Activated T-helper 2 cell treated with anti-CD3 and anti-CD28 coated beads, Interferon-gamma antibody, Interleukin-2, Interleukin-4, amounts not matched to agents 10 μg/mL and 5 μg/mL and 100 μg/mL, durations not matched to agents 14 hours and 24 hours and 36 hours (primary cell): ENCODE measurements at regions not wholly inside any gene's neighbourhood (a gene's known extent, or its start where the extent isn't known, plus 50 kb on each side); places are given as distances from the start of the nearest gene placed in this dataset.
"Not testable (repeated sequence)": the region's sequence is repeated elsewhere in the genome, so short reads cannot be mapped to it uniquely, and the experiment has no call there.

ENCODE experiments used
- DNase-seq: peaks from one replicate; pipeline ENCODE4 v3.0.0; 2021; ENCODE audit warnings: low spot score
- H3K27ac Mint-ChIP-seq: one replicate; pipeline ENCODE4 v1.8.0; 2021; ENCODE audit warnings: mixed read lengths
- H3K27me3 Mint-ChIP-seq: one replicate; pipeline ENCODE4 v1.8.0; 2021; ENCODE audit warnings: low read depth, mixed read lengths
- H3K36me3 Mint-ChIP-seq: one replicate; pipeline ENCODE4 v1.8.0; 2021; ENCODE audit warnings: low read depth, mixed read lengths
- H3K4me1 Mint-ChIP-seq: one replicate; pipeline ENCODE4 v1.8.0; 2021; ENCODE audit warnings: low read depth, mixed read lengths
- H3K4me3 Mint-ChIP-seq: one replicate; pipeline ENCODE4 v1.8.0; 2021; ENCODE audit warnings: low read depth, mild to moderate bottlenecking, moderate library complexity, mixed read lengths
- H3K9me3 Mint-ChIP-seq: one replicate; pipeline ENCODE4 v1.8.0; 2021; ENCODE audit warnings: mixed read lengths
- intact Hi-C: fragments of 100-400 bp; cut with micrococcal nuclease; formaldehyde crosslinking; loops from one replicate; pipeline ENCODE4 v1.15.1; 2023

DNA sequence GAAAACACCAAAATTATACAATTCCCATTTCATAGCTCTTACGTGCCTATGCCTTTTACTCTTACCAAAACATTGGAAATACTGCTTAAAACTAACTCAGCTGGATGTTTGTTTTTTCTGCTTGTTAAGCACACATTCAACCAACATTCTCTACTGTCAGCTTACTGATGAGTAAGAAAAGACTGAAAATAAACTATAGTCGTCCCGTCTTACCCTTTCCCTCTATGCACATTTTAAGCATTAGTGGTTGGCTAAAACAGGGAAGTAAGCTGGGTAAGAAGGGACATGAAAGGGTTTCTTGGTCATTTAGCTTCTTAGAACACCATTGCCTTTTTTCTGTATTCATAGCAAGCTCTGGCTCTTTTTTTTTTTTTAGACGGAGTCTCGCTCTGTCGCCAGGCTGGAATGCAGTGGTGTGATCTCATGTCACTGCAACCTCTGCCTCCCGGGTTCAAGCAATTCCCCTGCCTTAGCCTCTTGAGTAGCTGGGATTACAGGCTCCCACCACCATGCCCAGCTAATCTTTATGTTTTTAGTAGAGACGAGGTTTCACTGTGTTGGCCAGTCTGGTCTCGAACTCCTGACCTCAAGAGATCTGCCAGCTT, 232.1 kb upstream of the PCSK5 start:
- H3K4me1 Mint-ChIP-seq, result no peaks in the 10 kb centered on the region
- no peak overlapping the region for H3K4me3 Mint-ChIP-seq
- no peaks in the 10 kb centered on the region for H3K36me3 Mint-ChIP-seq
- no peaks in the 10 kb centered on the region for H3K9me3 Mint-ChIP-seq
- no peak overlapping the region for H3K27ac Mint-ChIP-seq
- no peak for DNase-seq
- H3K27me3 Mint-ChIP-seq, result no peaks in the 10 kb centered on the region
- intact Hi-C loops, result no loop called here

DNA sequence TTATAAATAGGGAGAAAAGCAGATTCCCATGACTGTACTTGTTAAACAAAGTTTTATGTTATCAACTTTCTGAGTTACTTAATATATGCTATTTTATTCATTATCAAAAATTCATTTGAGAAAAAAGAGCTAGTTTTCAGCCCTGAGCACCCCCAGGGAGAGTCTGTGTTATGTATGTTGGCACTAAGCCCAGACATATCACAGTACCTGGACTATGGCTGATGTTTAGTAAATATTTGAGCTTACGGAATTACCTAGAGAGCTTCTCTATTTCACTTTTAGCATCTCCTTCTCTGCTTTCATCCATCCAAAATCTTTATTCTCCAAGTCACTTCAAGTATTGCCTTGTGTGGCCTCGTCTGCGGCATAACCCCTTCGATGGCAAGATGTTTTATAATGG, 225.9 kb upstream of the PCSK5 start:
- H3K27ac Mint-ChIP-seq, result no peak overlapping the region
- H3K27me3 Mint-ChIP-seq, result no peaks in the 10 kb centered on the region
- H3K4me3 Mint-ChIP-seq, result no peak overlapping the region
- intact Hi-C loops, result no loop called here
- no peaks in the 10 kb centered on the region for H3K9me3 Mint-ChIP-seq
- no peaks in the 10 kb centered on the region for H3K4me1 Mint-ChIP-seq
- H3K36me3 Mint-ChIP-seq, result no peaks in the 10 kb centered on the region
- no peak for DNase-seq

GRCh38 chr9:75666856-75667554, 223.5 kb upstream of the PCSK5 start:
- Mint-ChIP-seq H3K4me1 (peaks cover 2% of the 10 kb centered on the region), H3K4me3 (no peak overlapping the region), H3K9me3 (no peaks in the 10 kb centered on the region), H3K27ac (no peak overlapping the region), H3K36me3 (no peaks in the 10 kb centered on the region), H3K27me3 (no peaks in the 10 kb centered on the region)
- intact Hi-C loops, result no loop called here
- DNase-seq, result no peak

DNA sequence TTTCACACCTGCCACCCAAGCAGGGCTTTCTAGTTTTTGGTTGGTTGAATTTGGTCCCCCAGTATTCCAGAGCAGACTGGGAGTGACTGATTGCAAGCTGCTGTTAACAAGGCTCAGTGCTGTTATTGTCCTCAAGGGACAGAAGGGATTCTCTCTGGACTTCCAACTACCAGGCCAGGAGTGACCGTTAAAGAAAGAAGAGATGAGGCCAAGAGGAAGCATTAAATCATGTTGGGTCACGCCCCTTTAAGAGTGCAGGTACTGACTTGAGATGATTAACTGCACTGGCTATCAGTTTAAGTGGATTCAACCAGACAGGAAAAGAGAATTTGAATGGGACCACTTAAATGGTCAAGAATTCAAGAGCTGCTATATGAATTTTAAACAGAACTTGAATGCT, 220.8 kb upstream of the PCSK5 start:
- no peak overlapping the region for H3K4me3 Mint-ChIP-seq
- H3K27me3 Mint-ChIP-seq, result no peaks in the 10 kb centered on the region
- DNase-seq, result no peak
- no peak overlapping the region for H3K27ac Mint-ChIP-seq
- H3K9me3 Mint-ChIP-seq, result no peaks in the 10 kb centered on the region
- H3K4me1 Mint-ChIP-seq, result peaks cover 4% of the 10 kb centered on the region
- intact Hi-C loops, result no loop called here
- H3K36me3 Mint-ChIP-seq, result no peaks in the 10 kb centered on the region

- H3K27me3 Mint-ChIP-seq, result no peaks in the 10 kb centered on the region
- H3K9me3 Mint-ChIP-seq, result no peaks in the 10 kb centered on the region
- H3K36me3 Mint-ChIP-seq, result no peaks in the 10 kb centered on the region
- H3K27ac Mint-ChIP-seq, result no peak overlapping the region
- intact Hi-C loops, result no loop called here
- peaks cover 4% of the 10 kb centered on the region for H3K4me1 Mint-ChIP-seq
- no peak for DNase-seq
- H3K4me3 Mint-ChIP-seq, result no peak overlapping the region
Observed at GRCh38 chr9:75671354-75671753, 219.1 kb upstream of the PCSK5 start.

- H3K27me3 Mint-ChIP-seq, result no peaks in the 10 kb centered on the region
Observed at GRCh38 chr9:75672478-75672877, 218.0 kb upstream of the PCSK5 start.

GRCh38 chr9:75683591-75683990, 206.9 kb upstream of the PCSK5 start:
- no peaks in the 10 kb centered on the region for H3K27me3 Mint-ChIP-seq
- intact Hi-C loops, result no loop called here
- no peak overlapping the region for H3K4me3 Mint-ChIP-seq
- no peaks in the 10 kb centered on the region for H3K9me3 Mint-ChIP-seq
- DNase-seq, result no peak
- H3K4me1 Mint-ChIP-seq, result no peaks in the 10 kb centered on the region
- no peak overlapping the region for H3K27ac Mint-ChIP-seq
- no peaks in the 10 kb centered on the region for H3K36me3 Mint-ChIP-seq

More at GRCh38 chr9:75672478-75672877, 218.0 kb upstream of the PCSK5 start:
- Mint-ChIP-seq H3K9me3 (no peaks in the 10 kb centered on the region), H3K27ac (no peak overlapping the region), H3K4me3 (no peak overlapping the region), H3K36me3 (no peaks in the 10 kb centered on the region), H3K4me1 (peaks cover 4% of the 10 kb centered on the region)
- intact Hi-C loops, result no loop called here
- no peak for DNase-seq

DNA sequence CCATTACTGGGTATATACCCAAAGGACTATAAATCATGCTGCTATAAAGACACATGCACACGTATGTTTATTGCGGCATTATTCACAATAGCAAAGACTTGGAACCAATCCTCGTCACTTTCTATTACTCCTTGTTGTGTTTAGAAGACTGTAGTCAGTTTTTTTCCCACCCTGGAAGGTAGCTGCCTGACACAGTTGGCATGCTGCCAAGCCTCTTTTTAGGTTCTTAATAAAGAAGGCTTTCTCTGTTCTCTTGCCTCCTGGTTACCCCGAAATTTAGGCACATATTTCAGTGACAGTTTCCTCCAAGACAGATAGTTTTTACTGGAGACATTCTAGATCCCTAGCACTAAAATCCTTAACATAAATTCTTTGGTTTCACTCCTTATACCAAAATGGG, 205.4 kb upstream of the PCSK5 start:
- no peaks in the 10 kb centered on the region for H3K36me3 Mint-ChIP-seq
- H3K4me1 Mint-ChIP-seq, result no peaks in the 10 kb centered on the region
- no peaks in the 10 kb centered on the region for H3K9me3 Mint-ChIP-seq
- no peak overlapping the region for H3K4me3 Mint-ChIP-seq
- intact Hi-C loops, result no loop called here
- DNase-seq, result no peak
- H3K27me3 Mint-ChIP-seq, result no peaks in the 10 kb centered on the region
- no peak overlapping the region for H3K27ac Mint-ChIP-seq

GRCh38 chr9:75687359-75687953, 203.0 kb upstream of the PCSK5 start:
- no peaks in the 10 kb centered on the region for H3K9me3 Mint-ChIP-seq
- no peak for DNase-seq
- no peaks in the 10 kb centered on the region for H3K36me3 Mint-ChIP-seq
- intact Hi-C loops, result no loop called here
- H3K4me3 Mint-ChIP-seq, result no peak overlapping the region
- H3K27me3 Mint-ChIP-seq, result no peaks in the 10 kb centered on the region
- no peaks in the 10 kb centered on the region for H3K4me1 Mint-ChIP-seq
- no peak overlapping the region for H3K27ac Mint-ChIP-seq

GRCh38 chr9:75690551-75690950, 199.9 kb upstream of the PCSK5 start:
- H3K36me3 Mint-ChIP-seq, H3K4me1 Mint-ChIP-seq, H3K4me3 Mint-ChIP-seq, DNase-seq, H3K27ac Mint-ChIP-seq, H3K9me3 Mint-ChIP-seq, H3K27me3 Mint-ChIP-seq, intact Hi-C loops: not testable (repeated sequence)

DNA sequence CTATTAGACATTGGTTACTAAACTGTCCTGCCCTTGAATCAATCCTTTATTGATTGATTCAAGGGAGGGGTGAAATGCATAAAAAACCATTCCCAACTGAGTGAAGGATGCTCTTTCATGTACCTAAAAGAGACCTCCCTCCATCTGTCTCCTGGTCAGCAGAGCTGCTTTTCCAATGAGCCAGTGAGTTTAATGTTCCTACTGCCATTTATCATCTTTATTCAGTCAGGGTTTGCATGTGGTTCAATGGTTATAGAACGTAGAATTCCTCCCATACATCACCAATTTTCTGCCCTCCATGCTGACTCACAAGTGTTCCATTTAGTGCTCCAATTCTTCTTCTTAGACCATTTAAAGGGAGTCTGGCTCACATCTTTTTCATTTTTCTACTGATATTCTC, 199.1 kb upstream of the PCSK5 start:
- intact Hi-C loops, result no loop called here
- no peak for DNase-seq
- no peaks in the 10 kb centered on the region for H3K9me3 Mint-ChIP-seq
- no peak overlapping the region for H3K4me3 Mint-ChIP-seq
- no peaks in the 10 kb centered on the region for H3K36me3 Mint-ChIP-seq
- H3K4me1 Mint-ChIP-seq, result no peaks in the 10 kb centered on the region
- no peaks in the 10 kb centered on the region for H3K27me3 Mint-ChIP-seq
- H3K27ac Mint-ChIP-seq, result no peak overlapping the region

- no peaks in the 10 kb centered on the region for H3K4me1 Mint-ChIP-seq
- no peaks in the 10 kb centered on the region for H3K36me3 Mint-ChIP-seq
- no peaks in the 10 kb centered on the region for H3K27me3 Mint-ChIP-seq
- H3K27ac Mint-ChIP-seq, result no peak overlapping the region
- DNase-seq, result no peak
- no peak overlapping the region for H3K4me3 Mint-ChIP-seq
- H3K9me3 Mint-ChIP-seq, result no peaks in the 10 kb centered on the region
- intact Hi-C loops, result no loop called here
Observed at GRCh38 chr9:75692309-75692708, 198.2 kb upstream of the PCSK5 start.

DNA sequence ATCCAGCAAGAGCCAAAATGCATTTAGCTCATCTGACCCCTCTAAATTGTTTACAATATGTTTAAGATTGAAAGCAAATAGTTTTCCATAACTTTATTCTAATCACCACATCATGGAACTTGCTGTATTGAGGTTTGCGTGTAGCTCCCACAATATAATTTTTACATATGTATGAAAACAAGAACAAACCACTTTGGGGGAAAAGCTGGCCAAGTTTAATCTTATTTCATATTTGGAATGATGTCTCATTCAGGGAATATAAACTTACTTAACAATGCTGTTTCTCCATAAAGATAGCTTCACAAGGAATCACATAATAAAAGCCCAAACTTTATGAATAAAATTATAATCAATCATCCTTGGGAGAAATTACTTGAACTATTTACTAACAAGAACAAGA, 194.6 kb upstream of the PCSK5 start:
- Mint-ChIP-seq H3K4me1 (no peaks in the 10 kb centered on the region), H3K36me3 (no peaks in the 10 kb centered on the region), H3K9me3 (no peaks in the 10 kb centered on the region), H3K27ac (no peak overlapping the region), H3K4me3 (no peak overlapping the region), H3K27me3 (no peaks in the 10 kb centered on the region)
- intact Hi-C loops, result no loop called here
- no peak for DNase-seq
